ENCODE measurements at regions not wholly inside any gene's neighbourhood (a gene's known extent, or its start where the extent isn't known, plus 50 kb on each side); places are given as distances from the start of the nearest gene placed in this dataset.

- TF ChIP-seq CTCF (IDR thresholded peaks at IDR 0.05; ENCODE audit: insufficient read depth, low read length, poor library complexity, severe bottlenecking) (no peak), EZH2phosphoT487 (conservative IDR thresholded peaks at IDR 0.05; ENCODE audit: low read length) (no peak)
These were observed 115.1 kb upstream of the SFRP2 start for GRCh38 chr4:153904011-153904410.
